ENCODE measurements at regions not wholly inside any gene's neighbourhood (a gene's known extent, or its start where the extent isn't known, plus 50 kb on each side); places are given as distances from the start of the nearest gene placed in this dataset.

DNA sequence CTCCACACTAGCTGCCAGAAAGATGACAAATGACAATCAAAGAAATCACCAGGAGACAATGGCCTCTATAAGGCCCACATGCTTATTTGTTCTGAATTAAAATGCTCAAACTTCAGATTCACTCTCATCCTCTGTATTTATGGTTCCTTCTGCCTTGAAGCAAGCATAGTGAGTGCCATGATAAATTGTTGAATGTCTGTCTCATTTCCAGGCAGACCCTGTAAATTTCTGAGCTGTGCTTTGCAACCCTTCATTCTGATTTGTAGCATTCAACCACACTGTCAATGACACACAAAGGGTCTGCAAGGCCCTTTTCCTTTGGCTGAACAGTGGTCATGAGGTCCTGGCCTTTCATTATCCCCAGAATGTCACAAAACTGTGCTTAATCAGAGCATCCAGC, 506.6 kb upstream of the GHITM start:
- TF ChIP-seq EP300 (IDR thresholded peaks at IDR 0.05) (no peak), POLR2A (IDR thresholded peaks at IDR 0.05; ENCODE audit: low read depth) (no peak), POLR2AphosphoS5 (IDR thresholded peaks at IDR 0.05) (no peak)
- TF ChIP-seq, protein P1, sequence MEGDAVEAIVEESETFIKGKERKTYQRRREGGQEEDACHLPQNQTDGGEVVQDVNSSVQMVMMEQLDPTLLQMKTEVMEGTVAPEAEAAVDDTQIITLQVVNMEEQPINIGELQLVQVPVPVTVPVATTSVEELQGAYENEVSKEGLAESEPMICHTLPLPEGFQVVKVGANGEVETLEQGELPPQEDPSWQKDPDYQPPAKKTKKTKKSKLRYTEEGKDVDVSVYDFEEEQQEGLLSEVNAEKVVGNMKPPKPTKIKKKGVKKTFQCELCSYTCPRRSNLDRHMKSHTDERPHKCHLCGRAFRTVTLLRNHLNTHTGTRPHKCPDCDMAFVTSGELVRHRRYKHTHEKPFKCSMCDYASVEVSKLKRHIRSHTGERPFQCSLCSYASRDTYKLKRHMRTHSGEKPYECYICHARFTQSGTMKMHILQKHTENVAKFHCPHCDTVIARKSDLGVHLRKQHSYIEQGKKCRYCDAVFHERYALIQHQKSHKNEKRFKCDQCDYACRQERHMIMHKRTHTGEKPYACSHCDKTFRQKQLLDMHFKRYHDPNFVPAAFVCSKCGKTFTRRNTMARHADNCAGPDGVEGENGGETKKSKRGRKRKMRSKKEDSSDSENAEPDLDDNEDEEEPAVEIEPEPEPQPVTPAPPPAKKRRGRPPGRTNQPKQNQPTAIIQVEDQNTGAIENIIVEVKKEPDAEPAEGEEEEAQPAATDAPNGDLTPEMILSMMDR (IDR thresholded peaks at IDR 0.05), result no peak
- H3K4me1 ChIP-seq, result no peaks in the 10 kb centered on the region
- no peaks in the 10 kb centered on the region for H3K36me3 ChIP-seq
- H3K4me3 ChIP-seq, result no peak overlapping the region
- intact Hi-C loops (cut with DNase I), result no loop called here
- no peaks in the 10 kb centered on the region for H3K9me3 ChIP-seq
- H3K27me3 ChIP-seq, result no peaks in the 10 kb centered on the region
- no peak overlapping the region for H3K27ac ChIP-seq (replicated peaks in 1 of 4)
- no peak for DNase-seq (ENCODE audit: extremely low spot score)

DNA sequence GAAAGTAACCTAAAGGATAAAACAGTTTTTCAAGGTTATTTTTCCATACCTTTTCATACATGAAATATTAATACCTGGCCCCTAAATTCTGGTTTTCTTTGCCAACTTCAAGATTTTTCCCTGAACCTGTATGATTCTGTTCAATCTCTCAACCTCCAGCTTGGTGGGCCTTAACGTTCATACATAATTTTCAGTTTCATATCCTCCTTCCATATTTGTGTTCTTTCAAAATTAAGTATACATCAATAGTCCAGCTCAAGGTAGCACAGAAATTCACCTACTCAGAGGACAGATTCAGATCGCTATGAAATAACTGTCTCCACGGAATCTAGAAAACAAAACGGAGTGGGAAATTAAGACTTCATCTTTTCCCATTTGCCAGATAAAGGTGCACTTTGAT, 505.8 kb upstream of the GHITM start:
- TF ChIP-seq POLR2AphosphoS5 (IDR thresholded peaks at IDR 0.05) (no peak), POLR2A (IDR thresholded peaks at IDR 0.05; ENCODE audit: low read depth) (no peak), EP300 (IDR thresholded peaks at IDR 0.05) (no peak)
- TF ChIP-seq, protein P1 (IDR thresholded peaks at IDR 0.05), result no peak
- Histone ChIP-seq H3K36me3 (no peaks in the 10 kb centered on the region), H3K27me3 (no peaks in the 10 kb centered on the region), H3K9me3 (no peaks in the 10 kb centered on the region), H3K4me3 (no peak overlapping the region), H3K27ac (replicated peaks in 1 of 4) (no peak overlapping the region), H3K4me1 (no peaks in the 10 kb centered on the region)
- no peak for DNase-seq (ENCODE audit: extremely low spot score)
- intact Hi-C loops (cut with DNase I), result no loop called here
- WGBS, result 92% methylated on average over 4 of the region's 4 CpGs

DNA sequence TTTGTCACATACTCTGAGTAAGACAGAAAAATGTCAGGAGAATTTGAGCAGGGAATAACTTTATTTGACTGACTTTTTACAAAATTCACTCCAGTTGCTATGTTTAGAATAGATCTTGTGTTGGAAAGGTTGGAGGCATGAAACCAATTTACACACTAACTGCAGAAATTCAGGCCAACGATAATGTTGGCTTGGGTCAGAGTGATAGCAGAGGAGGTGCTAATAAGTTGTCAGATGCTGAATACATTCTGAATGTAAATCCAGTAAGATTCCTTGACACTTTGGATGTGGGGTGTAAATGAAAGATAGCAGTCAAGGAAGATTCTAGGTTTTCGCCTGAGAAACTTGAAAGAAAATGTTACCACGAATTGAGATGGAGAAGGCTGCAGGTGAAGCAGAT, 502.5 kb upstream of the GHITM start:
- no peaks in the 10 kb centered on the region for H3K36me3 ChIP-seq

DNA sequence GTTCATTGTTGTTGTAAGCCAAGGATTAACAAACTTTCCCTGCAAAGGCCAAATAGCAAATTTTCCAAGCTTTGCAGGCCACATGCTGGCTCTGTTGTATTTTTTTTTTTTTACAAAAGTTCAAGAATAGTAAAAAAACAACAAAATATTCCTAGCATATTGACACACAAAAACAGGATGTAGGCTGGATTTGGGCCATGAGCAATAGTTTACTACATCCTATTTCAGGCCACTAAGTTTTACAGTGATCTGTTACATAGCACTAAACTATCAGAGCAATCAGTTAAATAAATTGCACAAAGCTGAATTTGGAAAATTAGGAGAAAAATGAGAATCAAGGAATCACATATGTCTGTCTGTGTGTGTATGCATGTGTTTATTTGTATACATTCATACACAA, 491.8 kb upstream of the GHITM start:
- H3K27me3 ChIP-seq, result no peaks in the 10 kb centered on the region
- TF ChIP-seq POLR2AphosphoS5 (IDR thresholded peaks at IDR 0.05), result no peak
- no peak for TF ChIP-seq POLR2A (IDR thresholded peaks at IDR 0.05; ENCODE audit: low read depth)
- TF ChIP-seq EP300 (IDR thresholded peaks at IDR 0.05), result no peak
- TF ChIP-seq, protein P1 (IDR thresholded peaks at IDR 0.05), result no peak
- no peaks in the 10 kb centered on the region for H3K9me3 ChIP-seq
- H3K4me1 ChIP-seq, result peaks cover 0 to 6% (median 0%) of the 10 kb centered on the region in 4 donors
- no peaks in the 10 kb centered on the region for H3K36me3 ChIP-seq
- no peak overlapping the region for H3K27ac ChIP-seq (replicated peaks in 1 of 4)
- no peak overlapping the region for H3K4me3 ChIP-seq
- intact Hi-C loops (cut with DNase I), result no loop called here
- no peak for DNase-seq (ENCODE audit: extremely low spot score)

More for the DNA sequence above, 502.5 kb upstream of the GHITM start:
- WGBS, result 82% methylated on average over 3 of the region's 3 CpGs
- no peaks in the 10 kb centered on the region for H3K27me3 ChIP-seq
- no peak for DNase-seq (ENCODE audit: extremely low spot score)
- H3K4me3 ChIP-seq, result no peak overlapping the region
- intact Hi-C loops (cut with DNase I), result no loop called here
- TF ChIP-seq EP300 (IDR thresholded peaks at IDR 0.05), result no peak
- TF ChIP-seq, protein P1 (IDR thresholded peaks at IDR 0.05), result no peak
- no peak for TF ChIP-seq POLR2AphosphoS5 (IDR thresholded peaks at IDR 0.05)
- TF ChIP-seq POLR2A (IDR thresholded peaks at IDR 0.05; ENCODE audit: low read depth), result no peak
- H3K4me1 ChIP-seq, result no peaks in the 10 kb centered on the region
- no peaks in the 10 kb centered on the region for H3K9me3 ChIP-seq
- H3K27ac ChIP-seq (replicated peaks in 1 of 4), result no peak overlapping the region

DNA sequence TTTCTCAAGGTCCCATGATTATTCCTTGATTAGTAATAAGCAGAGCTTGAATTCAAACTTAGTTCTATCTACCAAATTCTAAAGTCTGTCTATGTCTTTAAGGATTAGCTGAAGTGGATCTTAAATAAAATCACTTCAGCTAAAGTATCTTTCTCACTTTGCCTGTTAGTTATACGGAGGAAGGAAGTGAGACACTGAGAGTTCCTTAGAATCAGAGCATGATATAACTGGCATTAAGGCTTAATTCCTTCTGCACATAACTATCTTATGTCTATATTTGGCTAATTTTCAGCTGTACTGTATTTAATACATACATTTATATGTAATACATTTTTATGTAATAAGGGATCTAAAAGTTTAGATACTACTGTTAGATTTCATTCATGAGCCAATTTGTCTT, 491.1 kb upstream of the GHITM start:
- intact Hi-C loops (cut with DNase I), result no loop called here
- no peak overlapping the region for H3K4me3 ChIP-seq
- TF ChIP-seq POLR2A (IDR thresholded peaks at IDR 0.05; ENCODE audit: low read depth), result no peak
- no peak for DNase-seq (ENCODE audit: extremely low spot score)
- no peak overlapping the region for H3K27ac ChIP-seq (replicated peaks in 1 of 4)
- no peaks in the 10 kb centered on the region for H3K9me3 ChIP-seq
- 54% methylated on average over 1 of the region's 1 CpG for WGBS
- H3K36me3 ChIP-seq, result no peaks in the 10 kb centered on the region
- no peaks in the 10 kb centered on the region for H3K27me3 ChIP-seq
- peaks cover 0 to 6% (median 0%) of the 10 kb centered on the region in 4 donors for H3K4me1 ChIP-seq
